ENCODE measurements at regions not wholly inside any gene's neighbourhood (a gene's known extent, or its start where the extent isn't known, plus 50 kb on each side); places are given as distances from the start of the nearest gene placed in this dataset.
"Not testable (repeated sequence)": the region's sequence is repeated elsewhere in the genome, so short reads cannot be mapped to it uniquely, and the experiment has no call there.

- DNase-seq, result no peak
Observed at GRCh38 chr4:164526933-164527583, 226.9 kb upstream of the SMIM31 start.

- no peak for DNase-seq
Observed at GRCh38 chr4:164529058-164529457, 224.9 kb upstream of the SMIM31 start.

GRCh38 chr4:164529486-164529885 lies 224.4 kb upstream of the SMIM31 start:
- DNase-seq, result no peak

- no peak for DNase-seq
Observed at GRCh38 chr4:164531336-164531735, 222.6 kb upstream of the SMIM31 start.

GRCh38 chr4:164536814-164537213 lies 217.1 kb upstream of the SMIM31 start:
- peak; percentile 80 for DNase-seq

GRCh38 chr4:164538097-164538496 lies 215.8 kb upstream of the SMIM31 start:
- DNase-seq, result no peak

- no peak for DNase-seq
Observed at GRCh38 chr4:164540987-164541386, 212.9 kb upstream of the SMIM31 start.

GRCh38 chr4:164542431-164542830 lies 211.5 kb upstream of the SMIM31 start:
- no peak for DNase-seq

- DNase-seq, result no peak
Observed at GRCh38 chr4:164550989-164551712, 202.8 kb upstream of the SMIM31 start.

- DNase-seq, result no peak
Observed at GRCh38 chr4:164551713-164552040, 202.3 kb upstream of the SMIM31 start.

- DNase-seq, result peak; percentile 33
Observed at GRCh38 chr4:164571593-164572390, 182.1 kb upstream of the SMIM31 start.

GRCh38 chr4:164572877-164573279 lies 181.1 kb upstream of the SMIM31 start:
- peak; percentile 82 for DNase-seq

GRCh38 chr4:164575861-164576260 lies 178.1 kb upstream of the SMIM31 start:
- no peak for DNase-seq

GRCh38 chr4:164579270-164579942 lies 174.5 kb upstream of the SMIM31 start:
- DNase-seq, result no peak

GRCh38 chr4:164591666-164592065 lies 162.3 kb upstream of the SMIM31 start:
- no peak for DNase-seq

- no peak for DNase-seq
Observed at GRCh38 chr4:164595751-164596150, 158.2 kb upstream of the SMIM31 start.

- no peak for DNase-seq
Observed at GRCh38 chr4:164596318-164596878, 157.5 kb upstream of the SMIM31 start.

- no peak for DNase-seq
Observed at GRCh38 chr4:164596927-164597326, 157.0 kb upstream of the SMIM31 start.

- no peak for DNase-seq
Observed at GRCh38 chr4:164601653-164602052, 152.3 kb upstream of the SMIM31 start.

GRCh38 chr4:164605791-164606190 lies 148.1 kb upstream of the SMIM31 start:
- not testable (repeated sequence) for DNase-seq

GRCh38 chr4:164606478-164606877 lies 147.5 kb upstream of the SMIM31 start:
- no peak for DNase-seq

- no peak for DNase-seq
Observed at GRCh38 chr4:164613256-164613655, 140.7 kb upstream of the SMIM31 start.

GRCh38 chr4:164613792-164614191 lies 140.1 kb upstream of the SMIM31 start:
- no peak for DNase-seq

Data from kidney glomerular epithelial cell (primary cell).